Tibial nerve (tissue), 4 donors: ENCODE measurements at regions not wholly inside any gene's neighbourhood (a gene's known extent, or its start where the extent isn't known, plus 50 kb on each side); places are given as distances from the start of the nearest gene placed in this dataset.

Experiments used
- EP300 ChIP-seq, 2 donors: sonication (generic); formaldehyde crosslinking; IDR thresholded peaks; one replicate each; pipeline ENCODE4 v1.6.1; 2017; ENCODE audit warnings: antibody characterized with exemption in 2 of 2, mild to moderate bottlenecking in 1 of 2
- POLR2A ChIP-seq, 2 donors: fragments of 450-650 bp; IDR thresholded peaks; one replicate each; pipeline ENCODE4 v1.6.1; 2017; ENCODE audit warnings: antibody characterized with exemption in 2 of 2, mild to moderate bottlenecking in 2 of 2, moderate library complexity in 2 of 2
- TF ChIP-seq, protein P1 (sequence below), 5 experiments: fragments of 200-600 bp in 3 of 5; fragments of 450-650 bp in 2 of 5; sonication (generic) in 3 of 5; IDR thresholded peaks; one replicate each; pipeline ENCODE4 v1.5.1; 2016 to 2019; ENCODE audit warnings: antibody characterized with exemption in 5 of 5, mild to moderate bottlenecking in 3 of 5, moderate library complexity in 2 of 5

DNA sequence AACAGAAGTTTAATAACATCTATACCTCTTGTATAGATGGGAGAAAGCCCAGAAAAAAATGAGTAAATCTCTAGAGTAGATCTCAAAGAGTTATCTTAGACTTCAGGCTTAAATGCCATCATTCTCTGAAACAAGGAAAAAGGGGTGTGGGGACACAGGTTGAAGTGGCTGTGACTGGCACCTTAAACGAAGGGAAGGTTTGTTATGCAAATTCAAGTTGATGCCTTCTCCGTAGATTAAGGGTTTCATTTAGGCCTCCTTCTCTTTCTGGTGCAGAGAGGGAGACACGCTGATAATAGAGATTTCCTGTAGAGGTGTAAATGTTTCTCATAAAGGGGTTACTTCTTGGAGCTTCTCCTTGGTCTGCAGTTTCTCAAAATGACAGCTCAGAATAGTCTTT lies 252.1 kb downstream of the CD83 start:
- TF ChIP-seq, protein P1, sequence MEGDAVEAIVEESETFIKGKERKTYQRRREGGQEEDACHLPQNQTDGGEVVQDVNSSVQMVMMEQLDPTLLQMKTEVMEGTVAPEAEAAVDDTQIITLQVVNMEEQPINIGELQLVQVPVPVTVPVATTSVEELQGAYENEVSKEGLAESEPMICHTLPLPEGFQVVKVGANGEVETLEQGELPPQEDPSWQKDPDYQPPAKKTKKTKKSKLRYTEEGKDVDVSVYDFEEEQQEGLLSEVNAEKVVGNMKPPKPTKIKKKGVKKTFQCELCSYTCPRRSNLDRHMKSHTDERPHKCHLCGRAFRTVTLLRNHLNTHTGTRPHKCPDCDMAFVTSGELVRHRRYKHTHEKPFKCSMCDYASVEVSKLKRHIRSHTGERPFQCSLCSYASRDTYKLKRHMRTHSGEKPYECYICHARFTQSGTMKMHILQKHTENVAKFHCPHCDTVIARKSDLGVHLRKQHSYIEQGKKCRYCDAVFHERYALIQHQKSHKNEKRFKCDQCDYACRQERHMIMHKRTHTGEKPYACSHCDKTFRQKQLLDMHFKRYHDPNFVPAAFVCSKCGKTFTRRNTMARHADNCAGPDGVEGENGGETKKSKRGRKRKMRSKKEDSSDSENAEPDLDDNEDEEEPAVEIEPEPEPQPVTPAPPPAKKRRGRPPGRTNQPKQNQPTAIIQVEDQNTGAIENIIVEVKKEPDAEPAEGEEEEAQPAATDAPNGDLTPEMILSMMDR (IDR thresholded peaks at IDR 0.05) = no peak
- no peak for TF ChIP-seq POLR2A (IDR thresholded peaks at IDR 0.05)
- TF ChIP-seq EP300 (IDR thresholded peaks at IDR 0.05) = no peak
